Activated CD4-positive, alpha-beta memory T cell treated with anti-CD3 and anti-CD28 coated beads for 36 hours (primary cell): ENCODE measurements at regions not wholly inside any gene's neighbourhood (a gene's known extent, or its start where the extent isn't known, plus 50 kb on each side); places are given as distances from the start of the nearest gene placed in this dataset.

Experiments
- CTCF ChIA-PET: fragments of 350-600 bp; sonication (Branson Sonifier 250); formaldehyde crosslinking; loops from one replicate; lab custom pipeline; 2021; ENCODE audit warnings: antibody characterized with exemption, inconsistent platforms; lab: Charles Lee
- POLR2A ChIA-PET: fragments of 350-600 bp; sonication (Branson Sonifier 250); formaldehyde crosslinking; loops from one replicate; lab custom pipeline; 2021; ENCODE audit warnings: antibody characterized with exemption; lab: Charles Lee
- DNase-seq: peaks from one replicate; pipeline ENCODE4 v3.0.0-alpha.2; 2020
- H3K27ac Mint-ChIP-seq: one replicate; pipeline ENCODE4 v1.8.0; 2021; ENCODE audit warnings: mixed read lengths
- H3K27me3 Mint-ChIP-seq: one replicate; pipeline ENCODE4 v1.8.0; 2021; ENCODE audit warnings: mixed read lengths
- H3K36me3 Mint-ChIP-seq: one replicate; pipeline ENCODE4 v1.8.0; 2021; ENCODE audit warnings: mixed read lengths
- H3K4me1 Mint-ChIP-seq: one replicate; pipeline ENCODE4 v1.8.0; 2021; ENCODE audit warnings: low read depth, mixed read lengths
- H3K4me3 Mint-ChIP-seq: one replicate; pipeline ENCODE4 v1.8.0; 2021; ENCODE audit warnings: mild to moderate bottlenecking, mixed read lengths
- H3K9me3 Mint-ChIP-seq: one replicate; pipeline ENCODE4 v1.8.0; 2021; ENCODE audit warnings: mixed read lengths
- intact Hi-C: fragments of 100-400 bp; cut with micrococcal nuclease; formaldehyde crosslinking; loops from one replicate; pipeline ENCODE4 v1.15.1; 2023

GRCh38 chr4:62271107-62271506 lies 1071.0 kb downstream of the ADGRL3 start:
- H3K4me3 Mint-ChIP-seq = no peak overlapping the region
- DNase-seq = no peak
- H3K9me3 Mint-ChIP-seq = peaks cover 8% of the 10 kb centered on the region
- ChIA-PET CTCF (no interaction called here), POLR2A (no interaction called here)
- H3K27ac Mint-ChIP-seq = no peak overlapping the region
- intact Hi-C loops = no loop called here
- H3K36me3 Mint-ChIP-seq = no peaks in the 10 kb centered on the region
- H3K27me3 Mint-ChIP-seq = no peaks in the 10 kb centered on the region
- H3K4me1 Mint-ChIP-seq = no peaks in the 10 kb centered on the region

- intact Hi-C loops = no loop called here
- no peak overlapping the region for H3K4me3 Mint-ChIP-seq
- H3K36me3 Mint-ChIP-seq = no peaks in the 10 kb centered on the region
- H3K9me3 Mint-ChIP-seq = peaks cover 10% of the 10 kb centered on the region
- H3K27me3 Mint-ChIP-seq = no peaks in the 10 kb centered on the region
- no peaks in the 10 kb centered on the region for H3K4me1 Mint-ChIP-seq
- ChIA-PET POLR2A (no interaction called here), CTCF (no interaction called here)
- no peak for DNase-seq
- H3K27ac Mint-ChIP-seq = no peak overlapping the region
Observed at GRCh38 chr4:62269918-62270317, 1069.8 kb downstream of the ADGRL3 start.

GRCh38 chr4:62263454-62263853 lies 1063.3 kb downstream of the ADGRL3 start:
- H3K4me1 Mint-ChIP-seq = no peaks in the 10 kb centered on the region
- H3K9me3 Mint-ChIP-seq = peaks cover 14% of the 10 kb centered on the region
- no peak overlapping the region for H3K27ac Mint-ChIP-seq
- H3K4me3 Mint-ChIP-seq = no peak overlapping the region
- intact Hi-C loops = no loop called here
- ChIA-PET POLR2A (no interaction called here), CTCF (no interaction called here)
- H3K36me3 Mint-ChIP-seq = no peaks in the 10 kb centered on the region
- H3K27me3 Mint-ChIP-seq = no peaks in the 10 kb centered on the region
- no peak for DNase-seq

- H3K9me3 Mint-ChIP-seq = peaks cover 14% of the 10 kb centered on the region
- no peaks in the 10 kb centered on the region for H3K4me1 Mint-ChIP-seq
- CTCF ChIA-PET = no interaction called here
- POLR2A ChIA-PET = no interaction called here
- H3K36me3 Mint-ChIP-seq = no peaks in the 10 kb centered on the region
- H3K27me3 Mint-ChIP-seq = no peaks in the 10 kb centered on the region
- no peak for DNase-seq
- intact Hi-C loops = no loop called here
- H3K27ac Mint-ChIP-seq = no peak overlapping the region
- no peak overlapping the region for H3K4me3 Mint-ChIP-seq
Observed at GRCh38 chr4:62262676-62263075, 1062.5 kb downstream of the ADGRL3 start.

GRCh38 chr4:62260254-62260653 lies 1060.1 kb downstream of the ADGRL3 start:
- intact Hi-C loops = no loop called here

GRCh38 chr4:62256479-62256878 lies 1056.4 kb downstream of the ADGRL3 start:
- intact Hi-C loops = no loop called here
- DNase-seq = no peak
- POLR2A ChIA-PET = no interaction called here
- CTCF ChIA-PET = no interaction called here
- H3K4me3 Mint-ChIP-seq = no peak overlapping the region
- no peaks in the 10 kb centered on the region for H3K27me3 Mint-ChIP-seq
- peaks cover 14% of the 10 kb centered on the region for H3K9me3 Mint-ChIP-seq
- H3K4me1 Mint-ChIP-seq = no peaks in the 10 kb centered on the region
- H3K27ac Mint-ChIP-seq = no peak overlapping the region
- no peaks in the 10 kb centered on the region for H3K36me3 Mint-ChIP-seq

More at GRCh38 chr4:62260254-62260653, 1060.1 kb downstream of the ADGRL3 start:
- Mint-ChIP-seq H3K4me1 (no peaks in the 10 kb centered on the region), H3K36me3 (no peaks in the 10 kb centered on the region), H3K4me3 (no peak overlapping the region), H3K9me3 (peaks cover 14% of the 10 kb centered on the region), H3K27ac (no peak overlapping the region), H3K27me3 (no peaks in the 10 kb centered on the region)
- CTCF ChIA-PET = no interaction called here
- POLR2A ChIA-PET = no interaction called here
- no peak for DNase-seq

GRCh38 chr4:62252728-62253127 lies 1052.6 kb downstream of the ADGRL3 start:
- POLR2A ChIA-PET = no interaction called here
- no peaks in the 10 kb centered on the region for H3K36me3 Mint-ChIP-seq
- intact Hi-C loops = no loop called here
- H3K27ac Mint-ChIP-seq = no peak overlapping the region
- H3K4me1 Mint-ChIP-seq = no peaks in the 10 kb centered on the region
- peaks cover 2% of the 10 kb centered on the region for H3K9me3 Mint-ChIP-seq
- no peaks in the 10 kb centered on the region for H3K27me3 Mint-ChIP-seq
- DNase-seq = no peak
- CTCF ChIA-PET = no interaction called here
- no peak overlapping the region for H3K4me3 Mint-ChIP-seq

- Mint-ChIP-seq H3K4me3 (no peak overlapping the region), H3K9me3 (peaks cover 2% of the 10 kb centered on the region), H3K36me3 (no peaks in the 10 kb centered on the region), H3K27me3 (no peaks in the 10 kb centered on the region), H3K4me1 (no peaks in the 10 kb centered on the region), H3K27ac (no peak overlapping the region)
- ChIA-PET POLR2A (no interaction called here), CTCF (no interaction called here)
- intact Hi-C loops = no loop called here
- DNase-seq = no peak
Observed at GRCh38 chr4:62250100-62250499, 1050.0 kb downstream of the ADGRL3 start.

- POLR2A ChIA-PET = no interaction called here
- intact Hi-C loops = no loop called here
- H3K27me3 Mint-ChIP-seq = no peaks in the 10 kb centered on the region
Observed at GRCh38 chr4:62243895-62244294, 1043.8 kb downstream of the ADGRL3 start.

GRCh38 chr4:62235911-62236310 lies 1035.8 kb downstream of the ADGRL3 start:
- DNase-seq = no peak
- Mint-ChIP-seq H3K9me3 (peaks cover 10% of the 10 kb centered on the region), H3K27ac (no peak overlapping the region), H3K4me3 (no peak overlapping the region), H3K36me3 (no peaks in the 10 kb centered on the region), H3K27me3 (no peaks in the 10 kb centered on the region), H3K4me1 (no peaks in the 10 kb centered on the region)
- intact Hi-C loops = no loop called here
- CTCF ChIA-PET = no interaction called here
- POLR2A ChIA-PET = no interaction called here

More at GRCh38 chr4:62243895-62244294, 1043.8 kb downstream of the ADGRL3 start:
- CTCF ChIA-PET = no interaction called here
- Mint-ChIP-seq H3K9me3 (peaks cover 5% of the 10 kb centered on the region), H3K4me1 (no peaks in the 10 kb centered on the region), H3K27ac (no peak overlapping the region), H3K4me3 (no peak overlapping the region), H3K36me3 (no peaks in the 10 kb centered on the region)
- DNase-seq = no peak

- Mint-ChIP-seq H3K4me1 (no peaks in the 10 kb centered on the region), H3K4me3 (no peak overlapping the region), H3K27ac (no peak overlapping the region), H3K27me3 (no peaks in the 10 kb centered on the region), H3K9me3 (peaks cover 10% of the 10 kb centered on the region), H3K36me3 (no peaks in the 10 kb centered on the region)
- CTCF ChIA-PET = no interaction called here
- POLR2A ChIA-PET = no interaction called here
- intact Hi-C loops = no loop called here
- DNase-seq = no peak
Observed at GRCh38 chr4:62232814-62233213, 1032.7 kb downstream of the ADGRL3 start.

- no peak overlapping the region for H3K4me3 Mint-ChIP-seq
- H3K27me3 Mint-ChIP-seq = no peaks in the 10 kb centered on the region
- POLR2A ChIA-PET = no interaction called here
Observed at GRCh38 chr4:62231994-62232393, 1031.9 kb downstream of the ADGRL3 start.

GRCh38 chr4:62226082-62226481 lies 1026.0 kb downstream of the ADGRL3 start:
- Mint-ChIP-seq H3K36me3 (no peaks in the 10 kb centered on the region), H3K27me3 (no peaks in the 10 kb centered on the region), H3K9me3 (peaks cover 11% of the 10 kb centered on the region), H3K4me3 (no peak overlapping the region), H3K4me1 (no peaks in the 10 kb centered on the region), H3K27ac (no peak overlapping the region)
- ChIA-PET POLR2A (no interaction called here), CTCF (no interaction called here)
- DNase-seq = no peak
- intact Hi-C loops = no loop called here

More at GRCh38 chr4:62231994-62232393, 1031.9 kb downstream of the ADGRL3 start:
- Mint-ChIP-seq H3K36me3 (no peaks in the 10 kb centered on the region), H3K4me1 (no peaks in the 10 kb centered on the region), H3K27ac (no peak overlapping the region), H3K9me3 (peaks cover 10% of the 10 kb centered on the region)
- no peak for DNase-seq
- CTCF ChIA-PET = no interaction called here
- intact Hi-C loops = no loop called here
